GM23338 (cell line): ENCODE measurements at regions not wholly inside any gene's neighbourhood (a gene's known extent, or its start where the extent isn't known, plus 50 kb on each side); places are given as distances from the start of the nearest gene placed in this dataset.

ENCODE experiments used
- ATAC-seq: fragments of 200-7000 bp; cut with Tn5 transposase; 3 replicates; pipeline ENCODE4 v1.9.1; 2020
- DNase-seq: peaks from one replicate; pipeline ENCODE4 v3.0.0-alpha.2; 2015; ENCODE audit warnings: low spot score
- H2AFZ ChIP-seq: fragments of 200-600 bp; sonication (generic); 2 replicates; pipeline ENCODE4 v1.8.0; 2016; ENCODE audit warnings: antibody characterized with exemption, mild to moderate bottlenecking, moderate library complexity
- H3F3A ChIP-seq: fragments of 200-600 bp; sonication (generic); replicated peaks from 2 replicates; pipeline ENCODE4 v1.8.0; 2017; ENCODE audit warnings: antibody characterized with exemption, mixed run types, low read depth
- H3K27ac ChIP-seq: fragments of 200-600 bp; sonication (generic); 2 replicates; pipeline ENCODE4 v1.6.1; 2016; ENCODE audit warnings: low read depth
- H3K27me3 ChIP-seq: fragments of 200-600 bp; sonication (generic); 2 replicates; pipeline ENCODE4 v1.8.0; 2016; ENCODE audit warnings: mild to moderate bottlenecking, mixed run types, moderate library complexity; ENCODE audit not compliant: insufficient read depth
- H3K36me3 ChIP-seq: fragments of 200-600 bp; sonication (generic); 2 replicates; pipeline ENCODE4 v1.8.0; 2016; ENCODE audit warnings: mild to moderate bottlenecking; ENCODE audit not compliant: insufficient read depth
- H3K4me1 ChIP-seq: fragments of 200-600 bp; sonication (generic); 2 replicates; pipeline ENCODE4 v1.8.0; 2016; ENCODE audit warnings: mild to moderate bottlenecking, moderate library complexity; ENCODE audit not compliant: insufficient read depth
- H3K4me2 ChIP-seq: fragments of 200-600 bp; sonication (generic); 2 replicates; pipeline ENCODE4 v1.7.1; 2017; ENCODE audit warnings: mixed run types
- H3K4me3 ChIP-seq: fragments of 200-600 bp; sonication (generic); 2 replicates; pipeline ENCODE4 v1.6.1; 2016; ENCODE audit warnings: mixed run types
- H3K79me2 ChIP-seq: fragments of 200-600 bp; sonication (generic); replicated peaks from 2 replicates; pipeline ENCODE4 v1.8.0; 2017; ENCODE audit warnings: mild to moderate bottlenecking; ENCODE audit not compliant: insufficient read depth
- H3K9me2 ChIP-seq: fragments of 200-600 bp; sonication (generic); 2 replicates; pipeline ENCODE4 v1.8.0; 2017; ENCODE audit not compliant: insufficient read depth
- H4K20me1 ChIP-seq: fragments of 200-600 bp; sonication (generic); replicated peaks from 2 replicates; pipeline ENCODE4 v1.8.0; 2017; ENCODE audit warnings: mild to moderate bottlenecking; ENCODE audit not compliant: insufficient read depth
- H3K27ac Mint-ChIP-seq: 2 replicates; pipeline ENCODE4 v1.8.0; 2020; ENCODE audit warnings: inconsistent platforms, mild to moderate bottlenecking, moderate library complexity, mixed read lengths
- H3K27me3 Mint-ChIP-seq: 3 replicates; pipeline ENCODE4 v1.8.0; 2022; ENCODE audit warnings: low read depth, mild to moderate bottlenecking, moderate library complexity, mixed read lengths, inconsistent platforms; ENCODE audit not compliant: insufficient read depth, poor library complexity
- H3K36me3 Mint-ChIP-seq: 3 replicates; pipeline ENCODE4 v1.8.0; 2021; ENCODE audit warnings: low read depth, mild to moderate bottlenecking, inconsistent platforms, moderate library complexity, mixed read lengths
- H3K4me1 Mint-ChIP-seq: 3 replicates; pipeline ENCODE4 v1.8.0; 2020; ENCODE audit warnings: mild to moderate bottlenecking, inconsistent platforms, mixed read lengths
- H3K4me3 Mint-ChIP-seq: 3 replicates; pipeline ENCODE4 v1.8.0; 2021; ENCODE audit warnings: moderate library complexity, mild to moderate bottlenecking, inconsistent platforms, mixed read lengths
- H3K9me3 Mint-ChIP-seq: 3 replicates; pipeline ENCODE4 v1.8.0; 2020; ENCODE audit warnings: moderate library complexity, mild to moderate bottlenecking, inconsistent platforms, mixed read lengths
- CREB1 ChIP-seq: fragments of 250-450 bp; sonication (Bioruptor Pico); IDR thresholded peaks from 2 replicates; pipeline ENCODE4 v1.5.0; 2020; ENCODE audit warnings: low read depth, mild to moderate bottlenecking, moderate library complexity
- CTCF ChIP-seq, 2 experiments: fragments of 200-600 bp in 1 of 2; sonication (generic) in 1 of 2; conservative IDR thresholded peaks; 2 replicates each; pipeline versions ENCODE4 v1.5.1 to v1.6.1; 2016 to 2017; ENCODE audit warnings: antibody characterized with exemption in 2 of 2, low read depth in 2 of 2, mild to moderate bottlenecking in 2 of 2, moderate library complexity in 1 of 2
- EZH2 ChIP-seq: fragments of 200-600 bp; sonication (generic); IDR thresholded peaks from one replicate; pipeline ENCODE4 v1.8.0; 2017; ENCODE audit warnings: antibody characterized with exemption, mild to moderate bottlenecking, low read depth; ENCODE audit not compliant: unreplicated experiment
- EZH2phosphoT487 ChIP-seq: fragments of 200-600 bp; sonication (generic); IDR thresholded peaks from one replicate; pipeline ENCODE4 v1.8.1; 2018; ENCODE audit warnings: antibody characterized with exemption; ENCODE audit not compliant: unreplicated experiment
- JUNB ChIP-seq: IDR thresholded peaks from one replicate; pipeline ENCODE4 v1.6.1; 2016; ENCODE audit warnings: antibody characterized with exemption; ENCODE audit not compliant: unreplicated experiment
- NANOG ChIP-seq: IDR thresholded peaks from 2 replicates; pipeline ENCODE4 v1.6.1; 2016; ENCODE audit warnings: antibody characterized with exemption, borderline replicate concordance
- POLR2AphosphoS5 ChIP-seq: IDR thresholded peaks from 2 replicates; pipeline ENCODE4 v1.6.1; 2016; ENCODE audit warnings: antibody characterized with exemption, low read depth
- REST ChIP-seq: IDR thresholded peaks from one replicate; pipeline ENCODE4 v1.6.1; 2018; ENCODE audit warnings: antibody characterized with exemption; ENCODE audit not compliant: unreplicated experiment
- STAT1 ChIP-seq: IDR thresholded peaks from one replicate; pipeline ENCODE4 v1.6.1; 2016; ENCODE audit warnings: antibody characterized with exemption; ENCODE audit not compliant: unreplicated experiment
- ZNF114 ChIP-seq: fragments of 250-450 bp; sonication (Bioruptor Pico); IDR thresholded peaks from 2 replicates; pipeline ENCODE4 v1.5.0; 2020; ENCODE audit warnings: mild to moderate bottlenecking, moderate library complexity
- ZNF331 ChIP-seq: fragments of 250-450 bp; sonication (Bioruptor Pico); IDR thresholded peaks from 2 replicates; pipeline ENCODE4 v1.5.0; 2020; ENCODE audit warnings: low read depth, mild to moderate bottlenecking, moderate library complexity
- TF ChIP-seq, protein P1 (sequence below): fragments of 250-450 bp; sonication (Bioruptor Pico); IDR thresholded peaks from 2 replicates; pipeline ENCODE4 v1.5.0; 2020; ENCODE audit warnings: mild to moderate bottlenecking, moderate library complexity
- TF ChIP-seq, protein P2 (sequence below): IDR thresholded peaks from 2 replicates; pipeline ENCODE4 v1.6.1; 2016; ENCODE audit warnings: antibody characterized with exemption

DNA sequence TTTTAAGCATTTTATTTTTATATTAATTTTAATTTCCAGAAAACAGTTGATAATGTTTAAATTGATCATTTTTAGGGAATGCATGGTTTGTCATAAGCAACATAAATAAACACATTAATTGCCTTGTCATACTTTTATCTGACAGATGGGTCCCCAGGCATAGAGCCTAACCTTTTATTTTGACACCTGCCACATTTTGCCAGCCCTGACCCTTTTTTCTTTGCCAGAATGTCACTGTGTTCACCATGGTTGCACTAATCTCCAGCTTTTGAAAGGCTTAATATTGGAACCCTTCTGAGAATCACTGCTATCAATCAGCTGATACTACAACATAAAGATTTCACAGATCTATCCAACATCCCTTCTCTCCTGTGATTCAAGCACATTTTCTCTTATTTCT, 56.0 kb upstream of the DPYD start:
- no peaks in the 10 kb centered on the region for H3K79me2 ChIP-seq
- H3K27ac ChIP-seq = no peak overlapping the region
- H3K27me3 ChIP-seq = no peaks in the 10 kb centered on the region
- no peaks in the 10 kb centered on the region for H3F3A ChIP-seq
- DNase-seq (no peak), ATAC-seq (no peak)
- H3K9me3 Mint-ChIP-seq = no peaks in the 10 kb centered on the region
- H3K36me3 Mint-ChIP-seq = no peaks in the 10 kb centered on the region
- H3K9me2 ChIP-seq = no peaks in the 10 kb centered on the region
- no peak overlapping the region for H2AFZ ChIP-seq
- H3K27ac Mint-ChIP-seq = no peak overlapping the region
- H3K27me3 Mint-ChIP-seq = no peaks in the 10 kb centered on the region
- no peak for TF ChIP-seq CREB1
- no peak for TF ChIP-seq EZH2phosphoT487
- TF ChIP-seq CTCF (conservative IDR thresholded peaks at IDR 0.05; ENCODE audit: low read depth in 2 of 2) = no peak
- TF ChIP-seq, protein P1, sequence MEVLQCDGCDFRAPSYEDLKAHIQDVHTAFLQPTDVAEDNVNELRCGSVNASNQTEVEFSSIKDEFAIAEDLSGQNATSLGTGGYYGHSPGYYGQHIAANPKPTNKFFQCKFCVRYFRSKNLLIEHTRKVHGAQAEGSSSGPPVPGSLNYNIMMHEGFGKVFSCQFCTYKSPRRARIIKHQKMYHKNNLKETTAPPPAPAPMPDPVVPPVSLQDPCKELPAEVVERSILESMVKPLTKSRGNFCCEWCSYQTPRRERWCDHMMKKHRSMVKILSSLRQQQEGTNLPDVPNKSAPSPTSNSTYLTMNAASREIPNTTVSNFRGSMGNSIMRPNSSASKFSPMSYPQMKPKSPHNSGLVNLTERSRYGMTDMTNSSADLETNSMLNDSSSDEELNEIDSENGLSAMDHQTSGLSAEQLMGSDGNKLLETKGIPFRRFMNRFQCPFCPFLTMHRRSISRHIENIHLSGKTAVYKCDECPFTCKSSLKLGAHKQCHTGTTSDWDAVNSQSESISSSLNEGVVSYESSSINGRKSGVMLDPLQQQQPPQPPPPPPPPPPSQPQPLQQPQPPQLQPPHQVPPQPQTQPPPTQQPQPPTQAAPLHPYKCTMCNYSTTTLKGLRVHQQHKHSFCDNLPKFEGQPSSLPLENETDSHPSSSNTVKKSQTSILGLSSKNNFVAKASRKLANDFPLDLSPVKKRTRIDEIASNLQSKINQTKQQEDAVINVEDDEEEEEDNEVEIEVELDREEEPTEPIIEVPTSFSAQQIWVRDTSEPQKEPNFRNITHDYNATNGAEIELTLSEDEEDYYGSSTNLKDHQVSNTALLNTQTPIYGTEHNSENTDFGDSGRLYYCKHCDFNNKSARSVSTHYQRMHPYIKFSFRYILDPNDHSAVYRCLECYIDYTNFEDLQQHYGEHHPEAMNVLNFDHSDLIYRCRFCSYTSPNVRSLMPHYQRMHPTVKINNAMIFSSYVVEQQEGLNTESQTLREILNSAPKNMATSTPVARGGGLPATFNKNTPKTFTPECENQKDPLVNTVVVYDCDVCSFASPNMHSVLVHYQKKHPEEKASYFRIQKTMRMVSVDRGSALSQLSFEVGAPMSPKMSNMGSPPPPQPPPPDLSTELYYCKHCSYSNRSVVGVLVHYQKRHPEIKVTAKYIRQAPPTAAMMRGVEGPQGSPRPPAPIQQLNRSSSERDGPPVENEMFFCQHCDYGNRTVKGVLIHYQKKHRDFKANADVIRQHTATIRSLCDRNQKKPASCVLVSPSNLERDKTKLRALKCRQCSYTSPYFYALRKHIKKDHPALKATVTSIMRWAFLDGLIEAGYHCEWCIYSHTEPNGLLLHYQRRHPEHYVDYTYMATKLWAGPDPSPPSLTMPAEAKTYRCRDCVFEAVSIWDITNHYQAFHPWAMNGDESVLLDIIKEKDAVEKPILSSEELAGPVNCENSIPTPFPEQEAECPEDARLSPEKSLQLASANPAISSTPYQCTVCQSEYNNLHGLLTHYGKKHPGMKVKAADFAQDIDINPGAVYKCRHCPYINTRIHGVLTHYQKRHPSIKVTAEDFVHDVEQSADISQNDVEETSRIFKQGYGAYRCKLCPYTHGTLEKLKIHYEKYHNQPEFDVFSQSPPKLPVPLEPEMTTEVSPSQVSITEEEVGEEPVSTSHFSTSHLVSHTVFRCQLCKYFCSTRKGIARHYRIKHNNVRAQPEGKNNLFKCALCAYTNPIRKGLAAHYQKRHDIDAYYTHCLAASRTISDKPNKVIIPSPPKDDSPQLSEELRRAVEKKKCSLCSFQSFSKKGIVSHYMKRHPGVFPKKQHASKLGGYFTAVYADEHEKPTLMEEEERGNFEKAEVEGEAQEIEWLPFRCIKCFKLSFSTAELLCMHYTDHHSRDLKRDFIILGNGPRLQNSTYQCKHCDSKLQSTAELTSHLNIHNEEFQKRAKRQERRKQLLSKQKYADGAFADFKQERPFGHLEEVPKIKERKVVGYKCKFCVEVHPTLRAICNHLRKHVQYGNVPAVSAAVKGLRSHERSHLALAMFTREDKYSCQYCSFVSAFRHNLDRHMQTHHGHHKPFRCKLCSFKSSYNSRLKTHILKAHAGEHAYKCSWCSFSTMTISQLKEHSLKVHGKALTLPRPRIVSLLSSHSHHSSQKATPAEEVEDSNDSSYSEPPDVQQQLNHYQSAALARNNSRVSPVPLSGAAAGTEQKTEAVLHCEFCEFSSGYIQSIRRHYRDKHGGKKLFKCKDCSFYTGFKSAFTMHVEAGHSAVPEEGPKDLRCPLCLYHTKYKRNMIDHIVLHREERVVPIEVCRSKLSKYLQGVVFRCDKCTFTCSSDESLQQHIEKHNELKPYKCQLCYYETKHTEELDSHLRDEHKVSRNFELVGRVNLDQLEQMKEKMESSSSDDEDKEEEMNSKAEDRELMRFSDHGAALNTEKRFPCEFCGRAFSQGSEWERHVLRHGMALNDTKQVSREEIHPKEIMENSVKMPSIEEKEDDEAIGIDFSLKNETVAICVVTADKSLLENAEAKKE (CRISPR knock-in tag) = no peak
- TF ChIP-seq NANOG = no peak
- no peak for TF ChIP-seq REST
- TF ChIP-seq, protein P2, sequence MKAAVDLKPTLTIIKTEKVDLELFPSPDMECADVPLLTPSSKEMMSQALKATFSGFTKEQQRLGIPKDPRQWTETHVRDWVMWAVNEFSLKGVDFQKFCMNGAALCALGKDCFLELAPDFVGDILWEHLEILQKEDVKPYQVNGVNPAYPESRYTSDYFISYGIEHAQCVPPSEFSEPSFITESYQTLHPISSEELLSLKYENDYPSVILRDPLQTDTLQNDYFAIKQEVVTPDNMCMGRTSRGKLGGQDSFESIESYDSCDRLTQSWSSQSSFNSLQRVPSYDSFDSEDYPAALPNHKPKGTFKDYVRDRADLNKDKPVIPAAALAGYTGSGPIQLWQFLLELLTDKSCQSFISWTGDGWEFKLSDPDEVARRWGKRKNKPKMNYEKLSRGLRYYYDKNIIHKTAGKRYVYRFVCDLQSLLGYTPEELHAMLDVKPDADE = no peak
- TF ChIP-seq POLR2AphosphoS5 = no peak
- no peak for TF ChIP-seq EZH2
- no peak for TF ChIP-seq ZNF114 (CRISPR knock-in tag)
- TF ChIP-seq JUNB = no peak
- no peak for TF ChIP-seq ZNF331 (CRISPR knock-in tag)
- TF ChIP-seq STAT1 = no peak
- no peak overlapping the region for H3K4me3 ChIP-seq
- H3K4me1 ChIP-seq = no peaks in the 10 kb centered on the region
- H3K4me1 Mint-ChIP-seq = no peaks in the 10 kb centered on the region
- no peaks in the 10 kb centered on the region for H3K36me3 ChIP-seq
- H3K4me2 ChIP-seq = no peak overlapping the region
- no peaks in the 10 kb centered on the region for H4K20me1 ChIP-seq
- H3K4me3 Mint-ChIP-seq = no peak overlapping the region
